NCI-H1694 treated with DMSO at 0.1 percent for 48 hours (cell line): ENCODE measurements at regions not wholly inside any gene's neighbourhood (a gene's known extent, or its start where the extent isn't known, plus 50 kb on each side); places are given as distances from the start of the nearest gene placed in this dataset.
A peak's percentile ranks its signal among the peaks of the same experiment; 100 is the strongest.

ENCODE experiments used
- DNase-seq: peaks from one replicate; lab custom pipeline; 2025; lab: John Stamatoyannopoulos, UW

DNA sequence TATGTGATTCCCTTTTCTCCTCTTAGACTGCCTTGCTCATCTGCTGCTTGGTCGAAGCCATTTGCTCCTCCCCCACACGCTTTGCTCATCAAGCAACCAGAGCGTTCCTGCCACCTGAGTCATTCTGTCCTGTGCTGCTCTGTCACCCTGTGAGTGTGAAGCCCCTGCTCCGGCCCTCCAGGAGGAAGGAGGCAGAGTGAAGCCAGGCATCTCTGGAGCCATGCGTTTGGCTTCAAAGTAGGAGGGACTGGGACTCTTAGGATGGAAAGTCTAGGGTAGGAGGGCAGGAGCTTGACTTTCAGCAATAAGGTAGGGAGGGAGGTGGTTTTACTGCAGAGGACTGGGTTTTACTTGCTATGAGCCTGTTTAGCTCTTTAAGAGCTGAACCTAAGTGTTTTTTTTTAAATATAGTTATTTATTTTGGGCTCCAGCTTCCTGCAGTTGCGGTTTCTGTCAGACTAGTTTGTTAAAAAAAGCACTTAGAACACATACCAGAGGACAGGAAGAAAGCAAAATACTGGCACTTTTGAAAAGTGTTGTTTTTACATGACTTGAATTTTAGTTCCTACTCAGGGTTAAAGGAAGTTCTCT lies 63.6 kb downstream of the SPINK2 start:
- DNase-seq = no peak

GRCh38 chr4:56757261-56757746 lies 64.2 kb downstream of the SPINK2 start:
- no peak for DNase-seq

GRCh38 chr4:56755901-56756300 lies 65.6 kb downstream of the SPINK2 start:
- DNase-seq = no peak

DNA sequence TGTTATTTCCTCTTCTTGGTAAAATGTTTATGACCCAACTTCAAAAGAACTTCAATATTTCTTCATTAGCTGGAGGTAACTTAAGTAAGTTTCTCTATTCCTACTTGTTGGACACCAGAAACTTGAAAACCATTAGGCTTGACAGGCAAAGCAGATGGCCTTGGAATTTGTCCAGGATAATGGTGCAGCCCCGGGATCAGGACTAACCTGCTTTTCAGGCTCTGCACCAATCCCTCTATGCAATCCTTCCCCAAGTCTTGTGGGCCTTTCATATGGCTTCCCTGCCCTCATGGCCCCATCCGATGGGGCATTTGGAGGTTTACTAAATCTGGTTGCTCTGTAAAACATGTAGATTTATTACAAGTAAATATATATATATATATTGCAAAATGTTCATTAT lies 68.5 kb downstream of the SPINK2 start:
- peak; percentile 20 for DNase-seq

GRCh38 chr4:56750231-56750630 lies 69.1 kb upstream of the HOPX start:
- no peak for DNase-seq

- DNase-seq = no peak
Measured at GRCh38 chr4:56748271-56748670, 67.2 kb upstream of the HOPX start.

- DNase-seq = no peak
Measured at GRCh38 chr4:56746639-56747038, 65.5 kb upstream of the HOPX start.

DNA sequence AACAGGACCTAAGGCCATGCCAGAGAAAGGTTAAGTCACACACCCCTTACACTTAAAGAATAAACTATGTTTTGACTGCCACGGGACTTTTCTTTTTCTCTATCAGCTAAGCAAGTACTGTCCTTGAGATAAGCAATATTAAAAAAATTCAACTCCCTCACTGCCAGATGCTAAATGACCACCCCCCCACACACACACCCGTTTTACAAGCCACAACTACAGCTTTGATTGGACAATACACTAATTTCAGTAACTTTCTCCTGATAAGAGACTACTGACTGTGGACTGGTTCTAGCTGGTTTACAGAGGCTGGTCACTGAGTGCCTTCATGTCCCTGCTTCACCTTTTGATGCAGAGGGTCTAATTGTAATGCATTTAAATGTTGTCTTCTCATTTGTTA lies 63.9 kb upstream of the HOPX start:
- DNase-seq = no peak

DNA sequence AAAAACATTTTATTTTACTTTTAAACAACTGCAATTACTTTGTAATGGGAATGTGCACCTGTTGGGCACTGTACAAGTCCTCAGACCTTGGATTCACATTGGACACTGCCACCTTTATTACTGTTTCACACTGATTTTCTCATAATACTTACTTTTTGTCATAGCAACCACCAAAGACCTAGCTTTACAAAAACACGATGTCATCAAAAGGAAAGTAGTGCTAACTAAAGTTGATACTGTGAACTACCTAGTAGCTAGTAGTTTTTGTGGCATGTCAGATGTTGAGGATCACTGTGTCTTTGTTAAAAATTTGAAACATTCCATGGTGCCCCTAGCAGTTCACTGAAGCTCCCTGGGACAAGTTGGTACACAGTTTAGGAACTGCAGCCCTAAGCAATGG lies 62.9 kb upstream of the HOPX start:
- DNase-seq = no peak

- DNase-seq = no peak
Measured at GRCh38 chr4:56743550-56743949, 62.5 kb upstream of the HOPX start.

GRCh38 chr4:56742080-56742871 lies 61.2 kb upstream of the HOPX start:
- no peak for DNase-seq

DNA sequence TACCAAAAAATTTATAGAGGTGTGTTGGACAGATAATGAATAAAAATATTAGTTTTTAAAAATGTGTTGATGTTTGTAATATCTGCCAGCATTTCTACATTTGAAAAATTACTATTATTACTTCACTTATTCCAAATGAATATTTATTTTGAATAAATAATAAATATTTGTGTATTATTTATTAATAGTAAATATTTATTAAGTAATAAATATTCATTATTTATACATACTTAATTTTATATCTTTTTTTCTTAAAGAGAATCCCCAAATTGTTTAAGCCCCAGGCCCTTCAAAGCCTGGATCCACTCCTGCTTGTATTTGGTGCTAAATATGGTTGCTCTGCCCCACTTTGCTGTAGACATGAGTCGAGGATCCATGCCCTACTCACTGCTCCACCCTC lies 60.5 kb upstream of the HOPX start:
- DNase-seq = no peak

- DNase-seq = no peak
Measured at GRCh38 chr4:56739066-56739777, 58.1 kb upstream of the HOPX start.

DNA sequence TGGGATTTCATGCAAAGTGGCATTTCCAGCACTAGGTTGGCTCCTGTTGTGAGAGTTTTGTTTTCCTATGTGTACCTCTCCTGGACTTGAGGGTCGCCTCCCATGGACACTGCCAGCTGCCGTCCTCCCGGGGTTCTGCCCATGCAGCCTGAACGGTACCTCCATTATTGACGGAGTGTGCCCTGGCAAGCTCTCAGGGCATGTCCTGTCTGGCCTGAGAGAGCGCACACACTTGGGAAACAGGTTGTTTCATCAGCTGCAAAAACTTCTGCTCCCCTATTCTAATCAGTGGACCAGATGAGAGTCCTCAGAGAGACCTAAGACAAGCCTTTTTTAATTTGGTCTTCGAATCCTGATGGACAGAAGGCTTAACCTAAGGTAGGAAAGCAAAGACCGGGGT lies 56.6 kb upstream of the HOPX start:
- no peak for DNase-seq

DNA sequence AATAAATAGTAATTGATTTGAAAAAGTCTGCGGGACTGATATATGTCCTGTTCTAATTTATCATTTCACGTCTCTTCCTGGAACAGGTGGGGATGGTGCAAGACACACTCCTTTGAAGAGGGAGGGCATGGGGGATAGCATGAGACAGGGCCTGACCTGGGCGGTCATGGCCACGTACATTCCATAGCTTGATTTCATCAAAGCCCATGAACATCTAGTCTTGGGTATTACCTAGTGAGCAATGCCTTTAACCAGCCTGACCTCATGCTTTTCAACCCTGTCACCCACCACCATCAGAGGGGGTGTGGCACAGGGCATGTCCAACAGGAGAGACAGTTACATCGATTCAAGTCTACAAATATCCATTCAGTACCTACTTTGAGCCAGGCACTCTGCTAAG lies 52.3 kb upstream of the HOPX start:
- no peak for DNase-seq

DNA sequence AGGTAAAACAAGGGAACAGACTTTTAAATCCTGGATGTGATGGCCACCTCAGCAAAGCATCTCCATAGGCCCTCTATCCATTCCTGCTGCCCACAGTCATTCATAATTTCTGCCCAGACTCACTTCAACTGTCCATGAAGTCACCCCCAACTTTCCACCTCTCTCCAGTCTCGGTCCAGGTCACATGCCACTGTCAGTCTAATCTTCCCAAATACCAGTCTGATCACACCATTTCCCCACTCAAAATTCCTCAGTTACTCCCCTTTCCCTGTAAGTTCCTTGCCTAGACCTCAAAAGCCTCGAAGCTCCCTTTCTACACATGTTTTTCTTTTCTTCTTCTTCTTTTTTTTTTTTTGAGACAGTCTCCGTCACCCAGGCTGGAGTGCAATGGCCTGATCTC lies 51.2 kb upstream of the HOPX start:
- DNase-seq = no peak

DNA sequence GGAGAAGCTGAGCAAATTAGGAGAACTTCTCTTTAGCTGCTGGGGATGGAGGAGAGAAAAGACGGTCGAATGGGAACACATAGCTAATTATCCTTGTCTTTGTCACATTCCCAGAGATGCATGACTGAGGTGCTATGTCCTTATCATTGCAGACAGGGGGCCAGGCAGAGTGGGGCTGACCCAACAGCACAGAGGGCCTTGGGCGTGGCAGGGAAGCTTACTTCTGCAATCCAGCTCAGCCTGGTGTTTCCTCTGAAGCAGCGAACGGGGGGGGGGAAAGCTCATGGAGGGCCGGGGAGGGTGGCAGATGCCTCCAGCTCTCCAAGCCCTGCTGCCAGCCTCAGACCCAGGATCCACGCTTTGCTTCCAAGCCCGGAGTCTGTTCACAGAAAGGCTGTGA lies 50.8 kb upstream of the HOPX start:
- no peak for DNase-seq
